ENCODE measurements at regions not wholly inside any gene's neighbourhood (a gene's known extent, or its start where the extent isn't known, plus 50 kb on each side); places are given as distances from the start of the nearest gene placed in this dataset.

DNA sequence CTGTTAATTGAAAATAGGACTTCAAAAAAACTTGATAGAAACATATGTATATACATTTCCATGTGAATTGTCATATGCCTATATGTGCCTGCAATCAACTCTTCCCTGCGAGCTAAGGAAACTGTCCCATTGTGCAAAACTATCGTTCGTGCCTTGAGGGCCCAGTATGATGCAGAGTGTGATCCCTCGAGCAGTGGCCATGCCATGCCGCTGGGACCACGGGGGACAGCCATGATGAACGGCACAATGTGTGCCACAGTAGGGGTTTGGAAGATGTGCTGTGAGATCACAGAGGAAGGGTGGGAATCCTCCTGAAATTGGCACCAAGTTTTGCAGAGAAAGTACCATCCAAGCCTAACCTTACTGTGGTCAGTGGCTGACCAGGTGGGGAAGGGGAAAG is 118.1 kb upstream of the SOX1 start (continued):
- TF ChIP-seq MXI1 (IDR thresholded peaks at IDR 0.05; ENCODE audit: low read depth, low read length) (no peak), YY1 (IDR thresholded peaks at IDR 0.05; ENCODE audit: low read depth) (no peak), NFIC (IDR thresholded peaks at IDR 0.05; ENCODE audit: borderline replicate concordance) (no peak), EP300 (IDR thresholded peaks at IDR 0.05; ENCODE audit: borderline replicate concordance in 1 of 2, low read depth in 1 of 2, low read length in 1 of 2) (no peak), TAF1 (IDR thresholded peaks at IDR 0.05; ENCODE audit: borderline replicate concordance, low read depth, low read length) (no peak), EZH2phosphoT487 (IDR thresholded peaks at IDR 0.05; ENCODE audit: borderline replicate concordance, low read depth) (no peak), TEAD4 (IDR thresholded peaks at IDR 0.05; ENCODE audit: borderline replicate concordance, insufficient read depth) (no peak)

DNA sequence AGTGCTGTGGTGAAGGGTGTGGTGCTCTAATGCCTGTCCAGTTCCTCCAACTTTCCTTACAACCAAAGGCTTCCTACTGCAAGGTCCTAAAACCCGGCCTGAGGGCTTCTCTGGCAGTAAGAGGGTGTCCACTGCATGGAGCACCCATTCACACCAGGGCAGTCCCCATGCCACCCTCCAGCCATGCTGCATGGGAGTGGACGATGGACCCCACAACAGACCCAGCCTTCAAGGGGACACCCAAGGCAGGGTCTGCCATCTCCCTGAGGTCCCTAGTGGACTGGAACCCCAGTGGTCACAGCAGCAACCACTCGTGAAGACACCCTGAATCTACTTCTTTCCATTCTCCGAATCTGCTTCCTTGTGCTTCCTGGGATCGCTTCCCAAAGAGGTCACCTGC is 117.6 kb upstream of the SOX1 start:
- H3K4me3 ChIP-seq (ENCODE audit: low read depth in 2 of 2, low read length in 1 of 2) = no peak overlapping the region
- no peak overlapping the region for H3K27ac ChIP-seq (ENCODE audit: low read depth in 2 of 2, low read length in 1 of 2)
- no peaks in the 10 kb centered on the region for H3K9me2 ChIP-seq
- 0% methylated on average over 3 of the region's 5 CpGs for WGBS (ENCODE audit: low lambda C conversion rate)
- ChIA-PET POLR2A (no interaction called here), CTCF (no interaction called here)
- H2AFZ ChIP-seq (ENCODE audit: low read depth) = no peak overlapping the region
- no peaks in the 10 kb centered on the region for H3K79me2 ChIP-seq (ENCODE audit: insufficient read depth)
- H4K20me1 ChIP-seq (ENCODE audit: insufficient read depth) = no peaks in the 10 kb centered on the region
- TF ChIP-seq FOXM1 (IDR thresholded peaks at IDR 0.05; ENCODE audit: low read depth) (no peak), RFX5 (IDR thresholded peaks at IDR 0.05; ENCODE audit: low read length) (no peak)
- TF ChIP-seq, protein P1, sequence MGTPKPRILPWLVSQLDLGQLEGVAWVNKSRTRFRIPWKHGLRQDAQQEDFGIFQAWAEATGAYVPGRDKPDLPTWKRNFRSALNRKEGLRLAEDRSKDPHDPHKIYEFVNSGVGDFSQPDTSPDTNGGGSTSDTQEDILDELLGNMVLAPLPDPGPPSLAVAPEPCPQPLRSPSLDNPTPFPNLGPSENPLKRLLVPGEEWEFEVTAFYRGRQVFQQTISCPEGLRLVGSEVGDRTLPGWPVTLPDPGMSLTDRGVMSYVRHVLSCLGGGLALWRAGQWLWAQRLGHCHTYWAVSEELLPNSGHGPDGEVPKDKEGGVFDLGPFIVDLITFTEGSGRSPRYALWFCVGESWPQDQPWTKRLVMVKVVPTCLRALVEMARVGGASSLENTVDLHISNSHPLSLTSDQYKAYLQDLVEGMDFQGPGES (IDR thresholded peaks at IDR 0.05; ENCODE audit: low read depth, low read length) = no peak
- H3K4me1 ChIP-seq (ENCODE audit: control insufficient read depth in 1 of 2, insufficient read depth in 2 of 2, low read depth in 1 of 2, low read length in 1 of 2) = no peaks in the 10 kb centered on the region
- no peak for DNase-seq
- H3K27me3 ChIP-seq (ENCODE audit: insufficient read depth) = peaks cover 2% of the 10 kb centered on the region; the same call in 1 of the 2 replicates
- no peaks in the 10 kb centered on the region for H3K9me3 ChIP-seq
- no peak overlapping the region for H3K9ac ChIP-seq
- H3K4me2 ChIP-seq = no peak overlapping the region
- no peaks in the 10 kb centered on the region for H3K36me3 ChIP-seq (replicated peaks in 1 of 2; ENCODE audit: control insufficient read depth in 1 of 2, insufficient read depth in 2 of 2, low read length in 1 of 2)
- H3F3A ChIP-seq (replicated peaks; ENCODE audit: insufficient read depth) = no peaks in the 10 kb centered on the region

DNA sequence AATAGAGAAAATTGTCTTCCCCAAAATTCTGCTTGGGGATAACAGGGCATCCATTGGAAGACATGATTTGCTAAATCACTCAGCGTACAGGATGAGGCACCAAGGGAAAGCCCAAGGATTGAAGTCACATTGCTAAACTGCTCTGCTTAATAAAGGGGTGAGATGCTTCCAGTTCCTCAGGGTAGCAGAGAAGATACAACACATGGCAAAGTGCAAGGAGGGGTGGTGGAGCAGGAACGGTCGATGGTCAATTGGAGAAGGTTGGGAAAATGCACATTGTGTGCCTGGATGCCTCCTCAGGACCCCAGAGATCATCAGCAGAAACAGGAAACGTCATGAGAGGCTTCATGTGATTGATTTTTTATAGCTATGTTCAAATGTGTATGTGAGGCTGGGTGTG is 116.3 kb upstream of the SOX1 start:
- no peak overlapping the region for H3K27ac ChIP-seq (ENCODE audit: low read depth in 2 of 2, low read length in 1 of 2)
- H3K4me2 ChIP-seq = no peak overlapping the region
- H3K36me3 ChIP-seq (replicated peaks in 1 of 2; ENCODE audit: control insufficient read depth in 1 of 2, insufficient read depth in 2 of 2, low read length in 1 of 2) = no peaks in the 10 kb centered on the region
- H3K9me2 ChIP-seq = no peaks in the 10 kb centered on the region
- H3K4me1 ChIP-seq (ENCODE audit: control insufficient read depth in 1 of 2, insufficient read depth in 2 of 2, low read depth in 1 of 2, low read length in 1 of 2) = no peaks in the 10 kb centered on the region
- no peaks in the 10 kb centered on the region for H3F3A ChIP-seq (replicated peaks; ENCODE audit: insufficient read depth)
- ChIA-PET POLR2A (no interaction called here), CTCF (no interaction called here)
- no peak for TF ChIP-seq CHD2 (IDR thresholded peaks at IDR 0.05; ENCODE audit: low read length, partially characterized antibody)
- TF ChIP-seq, protein P2, sequence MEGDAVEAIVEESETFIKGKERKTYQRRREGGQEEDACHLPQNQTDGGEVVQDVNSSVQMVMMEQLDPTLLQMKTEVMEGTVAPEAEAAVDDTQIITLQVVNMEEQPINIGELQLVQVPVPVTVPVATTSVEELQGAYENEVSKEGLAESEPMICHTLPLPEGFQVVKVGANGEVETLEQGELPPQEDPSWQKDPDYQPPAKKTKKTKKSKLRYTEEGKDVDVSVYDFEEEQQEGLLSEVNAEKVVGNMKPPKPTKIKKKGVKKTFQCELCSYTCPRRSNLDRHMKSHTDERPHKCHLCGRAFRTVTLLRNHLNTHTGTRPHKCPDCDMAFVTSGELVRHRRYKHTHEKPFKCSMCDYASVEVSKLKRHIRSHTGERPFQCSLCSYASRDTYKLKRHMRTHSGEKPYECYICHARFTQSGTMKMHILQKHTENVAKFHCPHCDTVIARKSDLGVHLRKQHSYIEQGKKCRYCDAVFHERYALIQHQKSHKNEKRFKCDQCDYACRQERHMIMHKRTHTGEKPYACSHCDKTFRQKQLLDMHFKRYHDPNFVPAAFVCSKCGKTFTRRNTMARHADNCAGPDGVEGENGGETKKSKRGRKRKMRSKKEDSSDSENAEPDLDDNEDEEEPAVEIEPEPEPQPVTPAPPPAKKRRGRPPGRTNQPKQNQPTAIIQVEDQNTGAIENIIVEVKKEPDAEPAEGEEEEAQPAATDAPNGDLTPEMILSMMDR (IDR thresholded peaks at IDR 0.05) = no peak
- TF ChIP-seq JUND (IDR thresholded peaks at IDR 0.05) = no peak
- TF ChIP-seq, protein P3, sequence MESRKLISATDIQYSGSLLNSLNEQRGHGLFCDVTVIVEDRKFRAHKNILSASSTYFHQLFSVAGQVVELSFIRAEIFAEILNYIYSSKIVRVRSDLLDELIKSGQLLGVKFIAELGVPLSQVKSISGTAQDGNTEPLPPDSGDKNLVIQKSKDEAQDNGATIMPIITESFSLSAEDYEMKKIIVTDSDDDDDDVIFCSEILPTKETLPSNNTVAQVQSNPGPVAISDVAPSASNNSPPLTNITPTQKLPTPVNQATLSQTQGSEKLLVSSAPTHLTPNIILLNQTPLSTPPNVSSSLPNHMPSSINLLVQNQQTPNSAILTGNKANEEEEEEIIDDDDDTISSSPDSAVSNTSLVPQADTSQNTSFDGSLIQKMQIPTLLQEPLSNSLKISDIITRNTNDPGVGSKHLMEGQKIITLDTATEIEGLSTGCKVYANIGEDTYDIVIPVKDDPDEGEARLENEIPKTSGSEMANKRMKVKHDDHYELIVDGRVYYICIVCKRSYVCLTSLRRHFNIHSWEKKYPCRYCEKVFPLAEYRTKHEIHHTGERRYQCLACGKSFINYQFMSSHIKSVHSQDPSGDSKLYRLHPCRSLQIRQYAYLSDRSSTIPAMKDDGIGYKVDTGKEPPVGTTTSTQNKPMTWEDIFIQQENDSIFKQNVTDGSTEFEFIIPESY (IDR thresholded peaks at IDR 0.05; ENCODE audit: borderline replicate concordance, low read depth) = no peak
- no peak for TF ChIP-seq TEAD4 (IDR thresholded peaks at IDR 0.05; ENCODE audit: borderline replicate concordance, insufficient read depth)
- no peak for TF ChIP-seq FOXM1 (IDR thresholded peaks at IDR 0.05; ENCODE audit: low read depth)
- no peak for TF ChIP-seq ELF1 (IDR thresholded peaks at IDR 0.05)
- no peak for TF ChIP-seq GATA2 (CRISPR knock-in tag; IDR thresholded peaks at IDR 0.05)
- TF ChIP-seq TCF12 (IDR thresholded peaks at IDR 0.05) = no peak
- TF ChIP-seq, protein P4, sequence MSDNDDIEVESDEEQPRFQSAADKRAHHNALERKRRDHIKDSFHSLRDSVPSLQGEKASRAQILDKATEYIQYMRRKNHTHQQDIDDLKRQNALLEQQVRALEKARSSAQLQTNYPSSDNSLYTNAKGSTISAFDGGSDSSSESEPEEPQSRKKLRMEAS (IDR thresholded peaks at IDR 0.05; ENCODE audit: low read depth) = no peak
- no peak for TF ChIP-seq RAD21 (IDR thresholded peaks at IDR 0.05; ENCODE audit: low read length)
- TF ChIP-seq SMC3 (IDR thresholded peaks at IDR 0.05; ENCODE audit: low read depth, low read length) = no peak
- no peak for TF ChIP-seq EZH2phosphoT487 (IDR thresholded peaks at IDR 0.05; ENCODE audit: borderline replicate concordance, low read depth)
- TF ChIP-seq MXI1 (IDR thresholded peaks at IDR 0.05; ENCODE audit: low read depth, low read length) = no peak
- H3K9me3 ChIP-seq = no peaks in the 10 kb centered on the region
- 0% methylated on average over 4 of the region's 4 CpGs for WGBS (ENCODE audit: low lambda C conversion rate)
- peaks cover 5% of the 10 kb centered on the region; the same call in 1 of the 2 replicates for H3K27me3 ChIP-seq (ENCODE audit: insufficient read depth)
- H3K9ac ChIP-seq = no peak overlapping the region
- no peak overlapping the region for H2AFZ ChIP-seq (ENCODE audit: low read depth)
- no peak for DNase-seq
- H4K20me1 ChIP-seq (ENCODE audit: insufficient read depth) = no peaks in the 10 kb centered on the region
- no peaks in the 10 kb centered on the region for H3K79me2 ChIP-seq (ENCODE audit: insufficient read depth)
- H3K4me3 ChIP-seq (ENCODE audit: low read depth in 2 of 2, low read length in 1 of 2) = no peak overlapping the region

Measured in SK-N-SH (cell line).